A673 (cell line): ENCODE measurements at regions not wholly inside any gene's neighbourhood (a gene's known extent, or its start where the extent isn't known, plus 50 kb on each side); places are given as distances from the start of the nearest gene placed in this dataset.

ENCODE experiments used
- BruUV-seq: library from RNA; stranded (reverse); fragments of 400-500 nt; replicated peaks from 2 replicates; lab custom pipeline; 2021; lab: Mats Ljungman, UMichigan
- CTCF ChIA-PET: fragments of 300-600 bp; sonication (Branson Sonifier 250); formaldehyde crosslinking; loops from one replicate; lab custom pipeline; 2022; ENCODE audit warnings: antibody characterized with exemption; lab: Charles Lee
- POLR2A ChIA-PET: fragments of 300-600 bp; sonication (Branson Sonifier 250); formaldehyde crosslinking; loops from one replicate; lab custom pipeline; 2022; ENCODE audit warnings: antibody characterized with exemption; ENCODE audit not compliant: low non-redundant PET; lab: Charles Lee
- DNase-seq: peaks from one replicate; pipeline ENCODE4 v3.0.0-alpha.2; 2015; ENCODE audit warnings: low spot score
- H3K27ac ChIP-seq: fragments of 200-600 bp; sonication (generic); 2 replicates; pipeline ENCODE4 v1.5.1; 2016; ENCODE audit warnings: mixed run types, low read depth, mild to moderate bottlenecking, mixed read lengths, antibody characterized with exemption, low read length; ENCODE audit not compliant: poor library complexity, severe bottlenecking
- H3K27me3 ChIP-seq: fragments of 200-600 bp; sonication (generic); replicated peaks from 2 replicates; pipeline ENCODE4 v1.6.1; 2017; ENCODE audit warnings: mixed run types, low read depth, mild to moderate bottlenecking, mixed read lengths, antibody characterized with exemption, low read length; ENCODE audit not compliant: insufficient read depth, poor library complexity
- H3K36me3 ChIP-seq: fragments of 200-600 bp; sonication (generic); 2 replicates; pipeline ENCODE4 v1.6.1; 2016; ENCODE audit warnings: mixed run types, mild to moderate bottlenecking, mixed read lengths, antibody characterized with exemption, low read length; ENCODE audit not compliant: insufficient read depth, poor library complexity, severe bottlenecking
- H3K4me1 ChIP-seq: fragments of 200-600 bp; sonication (generic); 2 replicates; pipeline ENCODE4 v1.6.1; 2017; ENCODE audit warnings: mixed run types, mild to moderate bottlenecking, mixed read lengths, antibody characterized with exemption, low read length; ENCODE audit not compliant: insufficient read depth, poor library complexity, severe bottlenecking
- H3K4me3 ChIP-seq: fragments of 200-600 bp; sonication (generic); 2 replicates; pipeline ENCODE4 v1.5.1; 2016; ENCODE audit warnings: low read depth, mixed run types, mild to moderate bottlenecking, mixed read lengths, low read length; ENCODE audit not compliant: poor library complexity, severe bottlenecking
- H3K9me3 ChIP-seq: fragments of 200-600 bp; sonication (generic); 2 replicates; pipeline ENCODE4 v1.6.1; 2016; ENCODE audit warnings: mixed run types, low read depth, mild to moderate bottlenecking, mixed read lengths, antibody characterized with exemption, low read length; ENCODE audit not compliant: poor library complexity, severe bottlenecking
- EZH2 ChIP-seq: fragments of 200-600 bp; sonication (generic); IDR thresholded peaks from 2 replicates; pipeline ENCODE4 v1.6.1; 2017; ENCODE audit warnings: borderline replicate concordance, low read depth, mild to moderate bottlenecking, mixed read lengths, antibody characterized with exemption, low read length; ENCODE audit not compliant: poor library complexity, severe bottlenecking
- intact Hi-C: fragments of 100-400 bp; cut with micrococcal nuclease; formaldehyde crosslinking; loops from one replicate; pipeline ENCODE4 v1.10.0; 2022; ENCODE audit not compliant: unreplicated experiment
- TF ChIP-seq, protein P1 (sequence below): fragments of 300-800, 200-600 bp; sonication (generic); conservative IDR thresholded peaks from 2 replicates; pipeline ENCODE4 v1.5.1; 2017; ENCODE audit warnings: low read depth, mild to moderate bottlenecking, antibody characterized with exemption, low read length, moderate library complexity, mixed read lengths

GRCh38 chr3:107008213-107008612, 369.0 kb upstream of the CCDC54 start:
- H3K4me1 ChIP-seq: no peaks in the 10 kb centered on the region
- CTCF ChIA-PET: no interaction called here
- no TSS peak for BruUV-seq
- POLR2A ChIA-PET: no interaction called here
- no peak overlapping the region for H3K4me3 ChIP-seq
- TF ChIP-seq EZH2: no peak
- TF ChIP-seq, protein P1, sequence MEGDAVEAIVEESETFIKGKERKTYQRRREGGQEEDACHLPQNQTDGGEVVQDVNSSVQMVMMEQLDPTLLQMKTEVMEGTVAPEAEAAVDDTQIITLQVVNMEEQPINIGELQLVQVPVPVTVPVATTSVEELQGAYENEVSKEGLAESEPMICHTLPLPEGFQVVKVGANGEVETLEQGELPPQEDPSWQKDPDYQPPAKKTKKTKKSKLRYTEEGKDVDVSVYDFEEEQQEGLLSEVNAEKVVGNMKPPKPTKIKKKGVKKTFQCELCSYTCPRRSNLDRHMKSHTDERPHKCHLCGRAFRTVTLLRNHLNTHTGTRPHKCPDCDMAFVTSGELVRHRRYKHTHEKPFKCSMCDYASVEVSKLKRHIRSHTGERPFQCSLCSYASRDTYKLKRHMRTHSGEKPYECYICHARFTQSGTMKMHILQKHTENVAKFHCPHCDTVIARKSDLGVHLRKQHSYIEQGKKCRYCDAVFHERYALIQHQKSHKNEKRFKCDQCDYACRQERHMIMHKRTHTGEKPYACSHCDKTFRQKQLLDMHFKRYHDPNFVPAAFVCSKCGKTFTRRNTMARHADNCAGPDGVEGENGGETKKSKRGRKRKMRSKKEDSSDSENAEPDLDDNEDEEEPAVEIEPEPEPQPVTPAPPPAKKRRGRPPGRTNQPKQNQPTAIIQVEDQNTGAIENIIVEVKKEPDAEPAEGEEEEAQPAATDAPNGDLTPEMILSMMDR: no peak
- no peaks in the 10 kb centered on the region for H3K27me3 ChIP-seq
- intact Hi-C loops: no loop called here
- no peaks in the 10 kb centered on the region for H3K36me3 ChIP-seq
- H3K9me3 ChIP-seq: no peaks in the 10 kb centered on the region
- no peak for DNase-seq
- H3K27ac ChIP-seq: no peak overlapping the region

DNA sequence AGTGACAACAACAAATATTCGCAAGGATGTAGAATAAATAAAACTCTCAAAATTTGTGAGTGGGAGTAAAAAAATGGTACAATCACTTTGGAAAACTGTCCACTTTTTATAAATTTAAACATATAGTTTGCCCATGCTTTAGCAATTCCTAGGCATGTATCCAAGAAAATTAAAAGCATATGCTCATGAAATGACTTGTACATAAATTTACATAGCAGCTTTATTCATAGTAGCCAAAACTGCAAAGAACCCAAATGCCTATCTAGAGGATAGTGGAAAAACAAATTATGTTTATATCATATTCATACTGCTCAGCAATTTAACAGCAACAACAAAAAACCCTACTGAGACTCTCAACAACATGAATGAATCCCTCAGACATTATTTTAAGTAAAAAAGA, 363.6 kb upstream of the CCDC54 start:
- Histone ChIP-seq H3K4me1 (no peaks in the 10 kb centered on the region), H3K27ac (no peak overlapping the region), H3K4me3 (no peak overlapping the region), H3K36me3 (no peaks in the 10 kb centered on the region), H3K27me3 (no peaks in the 10 kb centered on the region), H3K9me3 (peaks cover 18% of the 10 kb centered on the region)
- BruUV-seq: no TSS peak
- ChIA-PET CTCF (no interaction called here), POLR2A (no interaction called here)
- no peak for DNase-seq
- intact Hi-C loops: no loop called here
- no peak for TF ChIP-seq EZH2
- TF ChIP-seq, protein P1: no peak

DNA sequence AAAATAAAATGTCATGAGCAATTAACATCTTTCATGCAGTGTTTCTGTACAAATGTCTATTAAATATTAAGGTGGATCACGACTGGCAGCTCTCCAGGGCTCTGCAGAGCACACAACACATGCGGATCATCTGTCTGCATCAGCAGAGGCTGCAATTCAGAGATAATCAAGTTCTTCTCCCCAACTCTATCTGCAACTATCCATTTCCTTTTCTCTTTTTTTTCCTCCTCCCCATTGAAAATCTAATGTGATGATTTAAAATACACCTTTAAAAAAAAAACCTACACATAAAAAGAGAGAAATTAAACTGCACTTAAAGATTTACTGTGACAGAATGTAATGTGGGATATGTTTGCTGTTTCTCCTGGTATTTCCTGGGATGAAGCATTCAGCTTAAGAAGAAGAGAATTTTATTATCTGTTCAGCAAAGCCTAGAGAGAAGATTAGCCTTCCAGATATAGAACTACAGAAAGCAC, 352.6 kb upstream of the CCDC54 start:
- peak overlapping the region; percentile 60 for H3K27ac ChIP-seq
- ChIA-PET CTCF (no interaction called here), POLR2A (no interaction called here)
- H3K9me3 ChIP-seq: no peaks in the 10 kb centered on the region
- intact Hi-C loops: no loop called here
- H3K27me3 ChIP-seq: no peaks in the 10 kb centered on the region
- no peak for TF ChIP-seq EZH2
- TF ChIP-seq, protein P1: no peak
- H3K36me3 ChIP-seq: no peaks in the 10 kb centered on the region
- no peak overlapping the region for H3K4me3 ChIP-seq
- DNase-seq: peak; percentile 48
- peaks cover 23% of the 10 kb centered on the region for H3K4me1 ChIP-seq
- no TSS peak for BruUV-seq
